ENCODE measurements at regions not wholly inside any gene's neighbourhood (a gene's known extent, or its start where the extent isn't known, plus 50 kb on each side); places are given as distances from the start of the nearest gene placed in this dataset.

DNA sequence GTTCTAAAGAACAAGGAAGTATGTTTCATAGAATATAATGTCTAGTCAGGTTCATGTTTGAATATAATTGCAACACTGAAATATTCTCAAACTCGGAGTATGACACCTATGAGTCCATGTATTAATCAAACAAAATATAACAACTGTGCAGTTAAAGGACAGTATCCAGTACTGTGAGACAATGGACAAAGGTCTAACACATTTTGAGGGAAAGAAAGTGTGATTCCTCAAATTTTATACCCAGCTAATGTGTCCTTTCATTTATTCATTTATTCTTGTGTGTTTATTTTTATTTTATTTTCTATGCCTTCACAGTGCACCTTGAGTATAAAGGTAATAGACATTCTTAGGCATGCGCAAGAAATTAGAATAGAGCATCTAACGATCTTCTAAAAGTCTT is 401.0 kb upstream of the ZFHX3 start:
- Mint-ChIP-seq H3K9me3 (peaks cover 30% of the 10 kb centered on the region), H3K36me3 (ENCODE audit: low read depth) (peaks cover 23% of the 10 kb centered on the region; the same call in 2 of the 3 replicates), H3K4me1 (peaks cover 3% of the 10 kb centered on the region; the same call in 2 of the 3 replicates), H3K27ac (no peak overlapping the region), H3K4me3 (no peak overlapping the region), H3K27me3 (ENCODE audit: insufficient read depth, low read depth, poor library complexity) (peaks cover 6% of the 10 kb centered on the region)
- H3K79me2 ChIP-seq (replicated peaks; ENCODE audit: insufficient read depth), result no peaks in the 10 kb centered on the region
- DNase-seq (ENCODE audit: low spot score) (no peak), ATAC-seq (no peak)
- peaks cover 7% of the 10 kb centered on the region; the same call in 1 of the 2 replicates for H3K36me3 ChIP-seq (ENCODE audit: insufficient read depth)
- H3K4me3 ChIP-seq, result no peak overlapping the region
- TF ChIP-seq, protein P1, sequence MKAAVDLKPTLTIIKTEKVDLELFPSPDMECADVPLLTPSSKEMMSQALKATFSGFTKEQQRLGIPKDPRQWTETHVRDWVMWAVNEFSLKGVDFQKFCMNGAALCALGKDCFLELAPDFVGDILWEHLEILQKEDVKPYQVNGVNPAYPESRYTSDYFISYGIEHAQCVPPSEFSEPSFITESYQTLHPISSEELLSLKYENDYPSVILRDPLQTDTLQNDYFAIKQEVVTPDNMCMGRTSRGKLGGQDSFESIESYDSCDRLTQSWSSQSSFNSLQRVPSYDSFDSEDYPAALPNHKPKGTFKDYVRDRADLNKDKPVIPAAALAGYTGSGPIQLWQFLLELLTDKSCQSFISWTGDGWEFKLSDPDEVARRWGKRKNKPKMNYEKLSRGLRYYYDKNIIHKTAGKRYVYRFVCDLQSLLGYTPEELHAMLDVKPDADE (IDR thresholded peaks at IDR 0.05), result no peak
- TF ChIP-seq ZNF331 (CRISPR knock-in tag; IDR thresholded peaks at IDR 0.05; ENCODE audit: low read depth), result no peak
- TF ChIP-seq REST (IDR thresholded peaks at IDR 0.05; ENCODE audit: unreplicated experiment), result no peak
- TF ChIP-seq STAT1 (IDR thresholded peaks at IDR 0.05; ENCODE audit: unreplicated experiment), result no peak
- no peak for TF ChIP-seq NANOG (IDR thresholded peaks at IDR 0.05; ENCODE audit: borderline replicate concordance)
- TF ChIP-seq EZH2phosphoT487 (IDR thresholded peaks at IDR 0.05; ENCODE audit: unreplicated experiment), result no peak
- TF ChIP-seq POLR2AphosphoS5 (IDR thresholded peaks at IDR 0.05; ENCODE audit: low read depth), result no peak
- TF ChIP-seq CREB1 (CRISPR knock-in tag; IDR thresholded peaks at IDR 0.05; ENCODE audit: low read depth), result no peak
- TF ChIP-seq CTCF (conservative IDR thresholded peaks at IDR 0.05; ENCODE audit: low read depth in 2 of 2), result no peak
- no peak for TF ChIP-seq ZNF114 (CRISPR knock-in tag; IDR thresholded peaks at IDR 0.05)
- TF ChIP-seq JUNB (IDR thresholded peaks at IDR 0.05; ENCODE audit: unreplicated experiment), result no peak
- TF ChIP-seq EZH2 (IDR thresholded peaks at IDR 0.05; ENCODE audit: low read depth, unreplicated experiment), result no peak
- TF ChIP-seq, protein P2, sequence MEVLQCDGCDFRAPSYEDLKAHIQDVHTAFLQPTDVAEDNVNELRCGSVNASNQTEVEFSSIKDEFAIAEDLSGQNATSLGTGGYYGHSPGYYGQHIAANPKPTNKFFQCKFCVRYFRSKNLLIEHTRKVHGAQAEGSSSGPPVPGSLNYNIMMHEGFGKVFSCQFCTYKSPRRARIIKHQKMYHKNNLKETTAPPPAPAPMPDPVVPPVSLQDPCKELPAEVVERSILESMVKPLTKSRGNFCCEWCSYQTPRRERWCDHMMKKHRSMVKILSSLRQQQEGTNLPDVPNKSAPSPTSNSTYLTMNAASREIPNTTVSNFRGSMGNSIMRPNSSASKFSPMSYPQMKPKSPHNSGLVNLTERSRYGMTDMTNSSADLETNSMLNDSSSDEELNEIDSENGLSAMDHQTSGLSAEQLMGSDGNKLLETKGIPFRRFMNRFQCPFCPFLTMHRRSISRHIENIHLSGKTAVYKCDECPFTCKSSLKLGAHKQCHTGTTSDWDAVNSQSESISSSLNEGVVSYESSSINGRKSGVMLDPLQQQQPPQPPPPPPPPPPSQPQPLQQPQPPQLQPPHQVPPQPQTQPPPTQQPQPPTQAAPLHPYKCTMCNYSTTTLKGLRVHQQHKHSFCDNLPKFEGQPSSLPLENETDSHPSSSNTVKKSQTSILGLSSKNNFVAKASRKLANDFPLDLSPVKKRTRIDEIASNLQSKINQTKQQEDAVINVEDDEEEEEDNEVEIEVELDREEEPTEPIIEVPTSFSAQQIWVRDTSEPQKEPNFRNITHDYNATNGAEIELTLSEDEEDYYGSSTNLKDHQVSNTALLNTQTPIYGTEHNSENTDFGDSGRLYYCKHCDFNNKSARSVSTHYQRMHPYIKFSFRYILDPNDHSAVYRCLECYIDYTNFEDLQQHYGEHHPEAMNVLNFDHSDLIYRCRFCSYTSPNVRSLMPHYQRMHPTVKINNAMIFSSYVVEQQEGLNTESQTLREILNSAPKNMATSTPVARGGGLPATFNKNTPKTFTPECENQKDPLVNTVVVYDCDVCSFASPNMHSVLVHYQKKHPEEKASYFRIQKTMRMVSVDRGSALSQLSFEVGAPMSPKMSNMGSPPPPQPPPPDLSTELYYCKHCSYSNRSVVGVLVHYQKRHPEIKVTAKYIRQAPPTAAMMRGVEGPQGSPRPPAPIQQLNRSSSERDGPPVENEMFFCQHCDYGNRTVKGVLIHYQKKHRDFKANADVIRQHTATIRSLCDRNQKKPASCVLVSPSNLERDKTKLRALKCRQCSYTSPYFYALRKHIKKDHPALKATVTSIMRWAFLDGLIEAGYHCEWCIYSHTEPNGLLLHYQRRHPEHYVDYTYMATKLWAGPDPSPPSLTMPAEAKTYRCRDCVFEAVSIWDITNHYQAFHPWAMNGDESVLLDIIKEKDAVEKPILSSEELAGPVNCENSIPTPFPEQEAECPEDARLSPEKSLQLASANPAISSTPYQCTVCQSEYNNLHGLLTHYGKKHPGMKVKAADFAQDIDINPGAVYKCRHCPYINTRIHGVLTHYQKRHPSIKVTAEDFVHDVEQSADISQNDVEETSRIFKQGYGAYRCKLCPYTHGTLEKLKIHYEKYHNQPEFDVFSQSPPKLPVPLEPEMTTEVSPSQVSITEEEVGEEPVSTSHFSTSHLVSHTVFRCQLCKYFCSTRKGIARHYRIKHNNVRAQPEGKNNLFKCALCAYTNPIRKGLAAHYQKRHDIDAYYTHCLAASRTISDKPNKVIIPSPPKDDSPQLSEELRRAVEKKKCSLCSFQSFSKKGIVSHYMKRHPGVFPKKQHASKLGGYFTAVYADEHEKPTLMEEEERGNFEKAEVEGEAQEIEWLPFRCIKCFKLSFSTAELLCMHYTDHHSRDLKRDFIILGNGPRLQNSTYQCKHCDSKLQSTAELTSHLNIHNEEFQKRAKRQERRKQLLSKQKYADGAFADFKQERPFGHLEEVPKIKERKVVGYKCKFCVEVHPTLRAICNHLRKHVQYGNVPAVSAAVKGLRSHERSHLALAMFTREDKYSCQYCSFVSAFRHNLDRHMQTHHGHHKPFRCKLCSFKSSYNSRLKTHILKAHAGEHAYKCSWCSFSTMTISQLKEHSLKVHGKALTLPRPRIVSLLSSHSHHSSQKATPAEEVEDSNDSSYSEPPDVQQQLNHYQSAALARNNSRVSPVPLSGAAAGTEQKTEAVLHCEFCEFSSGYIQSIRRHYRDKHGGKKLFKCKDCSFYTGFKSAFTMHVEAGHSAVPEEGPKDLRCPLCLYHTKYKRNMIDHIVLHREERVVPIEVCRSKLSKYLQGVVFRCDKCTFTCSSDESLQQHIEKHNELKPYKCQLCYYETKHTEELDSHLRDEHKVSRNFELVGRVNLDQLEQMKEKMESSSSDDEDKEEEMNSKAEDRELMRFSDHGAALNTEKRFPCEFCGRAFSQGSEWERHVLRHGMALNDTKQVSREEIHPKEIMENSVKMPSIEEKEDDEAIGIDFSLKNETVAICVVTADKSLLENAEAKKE (CRISPR knock-in tag; IDR thresholded peaks at IDR 0.05), result no peak
- H3K4me1 ChIP-seq (ENCODE audit: insufficient read depth), result 0 out of 2 replicates have a peak, but pooled peaks cover 1% of the 10 kb centered on the region
- no peaks in the 10 kb centered on the region for H4K20me1 ChIP-seq (replicated peaks; ENCODE audit: insufficient read depth)
- no peaks in the 10 kb centered on the region for H3F3A ChIP-seq (replicated peaks; ENCODE audit: low read depth)
- no peak overlapping the region for H3K4me2 ChIP-seq
- H3K9me2 ChIP-seq (ENCODE audit: insufficient read depth), result peaks cover 10% of the 10 kb centered on the region
- H2AFZ ChIP-seq, result no peak overlapping the region
- no peak overlapping the region for H3K27ac ChIP-seq (ENCODE audit: low read depth)
- H3K27me3 ChIP-seq (ENCODE audit: insufficient read depth), result no peaks in the 10 kb centered on the region
